B cell (primary cell): ENCODE measurements at regions not wholly inside any gene's neighbourhood (a gene's known extent, or its start where the extent isn't known, plus 50 kb on each side); places are given as distances from the start of the nearest gene placed in this dataset.

ENCODE experiments used
- CTCF ChIP-seq: fragments of 200-600 bp; IDR thresholded peaks from one replicate; pipeline ENCODE4 v1.8.0; 2022; ENCODE audit warnings: antibody characterized with exemption, mild to moderate bottlenecking
- EZH2 ChIP-seq: IDR thresholded peaks from 2 replicates; pipeline ENCODE4 v1.6.1; 2012; ENCODE audit warnings: borderline replicate concordance, low read depth, mild to moderate bottlenecking, moderate library complexity, low read length; ENCODE audit not compliant: insufficient read depth, poor library complexity, severe bottlenecking

- TF ChIP-seq CTCF (no peak), EZH2 (no peak)
Observed at GRCh38 chr18:56001576-56001975, 413.6 kb upstream of the TCF4 start.
